Endothelial cell of umbilical vein (primary cell): ENCODE measurements at regions not wholly inside any gene's neighbourhood (a gene's known extent, or its start where the extent isn't known, plus 50 kb on each side); places are given as distances from the start of the nearest gene placed in this dataset.

ENCODE experiments used
- BruUV-seq: library from RNA; stranded (reverse); fragments of 400-500 nt; replicated peaks from 2 replicates; lab custom pipeline; 2021; lab: Mats Ljungman, UMichigan
- CTCF ChIA-PET: fragments of 300-600, 350-600 bp; sonication (Branson Sonifier 250); formaldehyde crosslinking; loops from one replicate; lab custom pipeline; 2021; ENCODE audit warnings: antibody characterized with exemption, inconsistent platforms; lab: Charles Lee
- POLR2A ChIA-PET: fragments of 300-600, 350-600 bp; sonication (Branson Sonifier 250); formaldehyde crosslinking; loops from one replicate; lab custom pipeline; 2021; ENCODE audit warnings: antibody characterized with exemption, inconsistent platforms; lab: Charles Lee
- DNase-seq: peaks from one replicate; pipeline ENCODE4 v3.0.0-alpha.2; 2011; ENCODE audit warnings: low read depth, low spot score
- FAIRE-seq: peaks from 2 replicates; lab custom pipeline; 2011; peaks lifted over from hg19 to GRCh38; lab: Jason Lieb, UNC
- H2AFZ ChIP-seq: 2 replicates; pipeline ENCODE4 v1.6.0; 2012; ENCODE audit warnings: low read depth, low read length, control low read depth, inconsistent platforms
- H3K27ac ChIP-seq: 2 replicates; pipeline ENCODE4 v1.5.1; 2011; ENCODE audit warnings: low read depth, mild to moderate bottlenecking, control low read depth, low read length, moderate library complexity; ENCODE audit not compliant: insufficient read depth
- H3K27me3 ChIP-seq, 2 experiments: 2 replicates each; pipeline versions ENCODE4 v1.6.0 to v1.6.1; 2011; ENCODE audit warnings: low read length in 2 of 2, mixed read lengths in 1 of 2; ENCODE audit not compliant: control insufficient read depth in 2 of 2, insufficient read depth in 2 of 2
- H3K36me3 ChIP-seq, 2 experiments: 2 replicates in 1 of 2; 3 replicates in 1 of 2; pipeline ENCODE4 v1.5.1; 2011; ENCODE audit warnings: low read length in 2 of 2, mild to moderate bottlenecking in 1 of 2, moderate library complexity in 1 of 2; ENCODE audit not compliant: control insufficient read depth in 2 of 2, insufficient read depth in 2 of 2; ENCODE audit errors: extremely low read depth in 1 of 2
- H3K4me1 ChIP-seq: 3 replicates; pipeline ENCODE4 v1.5.1; 2011; ENCODE audit warnings: mild to moderate bottlenecking, low read length; ENCODE audit not compliant: control insufficient read depth, insufficient read depth; ENCODE audit errors: extremely low read depth
- H3K4me2 ChIP-seq: 2 replicates; pipeline ENCODE4 v1.6.1; 2011; ENCODE audit warnings: low read length, control low read depth, mixed read lengths; ENCODE audit not compliant: insufficient read depth
- H3K4me3 ChIP-seq, 3 experiments: fragments of 200-600 bp in 1 of 3; sonication (generic), shearing (Covaris generic) in 1 of 3; replicated peaks in 1 of 3; 2 replicates each; pipeline ENCODE4 v1.5.1; 2011 to 2016; ENCODE audit warnings: control low read depth in 3 of 3, low read length in 3 of 3, mild to moderate bottlenecking in 2 of 3, inconsistent platforms in 1 of 3, low read depth in 1 of 3, moderate library complexity in 1 of 3; ENCODE audit not compliant: insufficient read depth in 1 of 3
- H3K79me2 ChIP-seq: 2 replicates; pipeline ENCODE4 v1.6.0; 2012; ENCODE audit warnings: low read length, inconsistent platforms; ENCODE audit not compliant: control insufficient read depth, insufficient read depth
- H3K9ac ChIP-seq: replicated peaks from 2 replicates; pipeline ENCODE3; 2011; ENCODE audit warnings: low read length, control low read depth; ENCODE audit not compliant: insufficient read depth; ENCODE audit errors: extremely low read depth
- H3K9me1 ChIP-seq: replicated peaks from 3 replicates; pipeline ENCODE4 v1.6.0; 2011; ENCODE audit warnings: mild to moderate bottlenecking, low read length; ENCODE audit not compliant: control insufficient read depth, insufficient read depth; ENCODE audit errors: extremely low read depth
- H3K9me3 ChIP-seq: replicated peaks from 2 replicates; pipeline ENCODE4 v1.5.1; 2012; ENCODE audit warnings: low read length, inconsistent platforms; ENCODE audit not compliant: control insufficient read depth, insufficient read depth
- H4K20me1 ChIP-seq: replicated peaks from 2 replicates; pipeline ENCODE3; 2011; ENCODE audit warnings: mild to moderate bottlenecking, low read length; ENCODE audit not compliant: control insufficient read depth, insufficient read depth; ENCODE audit errors: extremely low read depth
- CTCF ChIP-seq, 2 donors: IDR thresholded peaks; 1 replicate in 1 of 2; 2 replicates in 1 of 2; pipeline ENCODE4 v1.5.1; 2011; ENCODE audit warnings: low read length in 2 of 2, mild to moderate bottlenecking in 2 of 2, moderate library complexity in 2 of 2, control low read depth in 1 of 2, inconsistent platforms in 1 of 2, low read depth in 1 of 2; ENCODE audit not compliant: insufficient read depth in 1 of 2; ENCODE audit errors: extremely low read depth in 1 of 2
- EZH2 ChIP-seq: IDR thresholded peaks from 2 replicates; pipeline ENCODE4 v1.6.1; 2012; ENCODE audit warnings: borderline replicate concordance, low read depth, mild to moderate bottlenecking, moderate library complexity, low read length, inconsistent platforms; ENCODE audit not compliant: severe bottlenecking
- FOS ChIP-seq: IDR thresholded peaks from 2 replicates; pipeline ENCODE4 v1.6.1; 2011; ENCODE audit warnings: mild to moderate bottlenecking, low read length, moderate library complexity, borderline replicate concordance; ENCODE audit not compliant: insufficient read depth
- GATA2 ChIP-seq: IDR thresholded peaks from 2 replicates; pipeline ENCODE4 v1.7.0; 2011; ENCODE audit warnings: low read depth, mild to moderate bottlenecking, moderate library complexity, mixed read lengths, low read length; ENCODE audit not compliant: insufficient read length, insufficient read depth
- JUN ChIP-seq: IDR thresholded peaks from 2 replicates; pipeline ENCODE4 v1.6.1; 2011; ENCODE audit warnings: borderline replicate concordance, low read depth; ENCODE audit not compliant: insufficient read length, insufficient read depth
- MAX ChIP-seq: IDR thresholded peaks from 2 replicates; pipeline ENCODE4 v1.6.1; 2011; ENCODE audit not compliant: insufficient read depth, insufficient read length
- MYC ChIP-seq: IDR thresholded peaks from one replicate; pipeline ENCODE4 v1.6.1; 2011; ENCODE audit warnings: mild to moderate bottlenecking, low read depth, low read length
- POLR2A ChIP-seq: IDR thresholded peaks from 2 replicates; pipeline ENCODE4 v1.6.1; 2012; ENCODE audit warnings: low read depth, mild to moderate bottlenecking, control low read depth, low read length
- POLR2AphosphoS5 ChIP-seq: IDR thresholded peaks from 2 replicates; pipeline ENCODE4 v1.6.1; 2012; ENCODE audit warnings: low read depth, mild to moderate bottlenecking, control low read depth, low read length, moderate library complexity; ENCODE audit not compliant: insufficient read depth
- dilution Hi-C: fragments of 300-500 bp; cut with MboI; formaldehyde crosslinking; loops from one replicate; pipeline ENCODE4 v1.15.0; 2019; ENCODE audit warnings: low sequenced_read_pairs; ENCODE audit not compliant: extremely low pct_ligation_motif_present
- intact Hi-C: fragments of 100-400 bp; cut with micrococcal nuclease; formaldehyde crosslinking; loops from one replicate; pipeline ENCODE4 v1.10.0; 2022

- H3K4me2 ChIP-seq: no peak overlapping the region
- no peak overlapping the region for H2AFZ ChIP-seq
- no peaks in the 10 kb centered on the region for H3K36me3 ChIP-seq
- TF ChIP-seq MAX (no peak), GATA2 (no peak), POLR2AphosphoS5 (no peak), CTCF (IDR thresholded peaks at IDR 0.05; ENCODE audit: extremely low read depth in 1 of 2, insufficient read depth in 1 of 2, low read depth in 1 of 2, low read length in 2 of 2) (no peak), EZH2 (no peak), POLR2A (no peak), FOS (no peak), JUN (no peak), MYC (no peak)
- H3K4me3 ChIP-seq: no peak overlapping the region
- intact Hi-C loops (no loop called here), dilution Hi-C loops (no loop called here)
- FAIRE-seq (no peak), DNase-seq (no peak)
- H3K9ac ChIP-seq: no peak overlapping the region
- no TSS peak for BruUV-seq
- no peaks in the 10 kb centered on the region for H3K79me2 ChIP-seq
- H3K9me3 ChIP-seq: no peaks in the 10 kb centered on the region
- no peaks in the 10 kb centered on the region for H3K4me1 ChIP-seq
- H3K27me3 ChIP-seq: no peaks in the 10 kb centered on the region
- H3K9me1 ChIP-seq: no peaks in the 10 kb centered on the region
- no peak overlapping the region for H3K27ac ChIP-seq
- POLR2A ChIA-PET: no interaction called here
- CTCF ChIA-PET: no interaction called here
- H4K20me1 ChIP-seq: no peaks in the 10 kb centered on the region
These were observed 64.8 kb upstream of the PLCXD3 start for GRCh38 chr5:41575110-41575779.
